Fibroblast of pulmonary artery (primary cell): ENCODE measurements at regions not wholly inside any gene's neighbourhood (a gene's known extent, or its start where the extent isn't known, plus 50 kb on each side); places are given as distances from the start of the nearest gene placed in this dataset.

ENCODE experiments used
- DNase-seq: peaks from one replicate; pipeline ENCODE4 v3.0.0-alpha.2; 2010; ENCODE audit warnings: low read depth
- H3K4me3 ChIP-seq: replicated peaks from 2 replicates; pipeline ENCODE4 v1.5.1; 2011; ENCODE audit warnings: low read depth, mild to moderate bottlenecking, control low read depth, low read length, moderate library complexity
- TF ChIP-seq, protein P1 (sequence below): IDR thresholded peaks from 2 replicates; pipeline ENCODE4 v1.5.1; 2011; ENCODE audit warnings: mild to moderate bottlenecking, control low read depth, low read length, inconsistent platforms; ENCODE audit errors: missing control alignments

- H3K4me3 ChIP-seq: no peak overlapping the region
- no peak for DNase-seq
- TF ChIP-seq, protein P1, sequence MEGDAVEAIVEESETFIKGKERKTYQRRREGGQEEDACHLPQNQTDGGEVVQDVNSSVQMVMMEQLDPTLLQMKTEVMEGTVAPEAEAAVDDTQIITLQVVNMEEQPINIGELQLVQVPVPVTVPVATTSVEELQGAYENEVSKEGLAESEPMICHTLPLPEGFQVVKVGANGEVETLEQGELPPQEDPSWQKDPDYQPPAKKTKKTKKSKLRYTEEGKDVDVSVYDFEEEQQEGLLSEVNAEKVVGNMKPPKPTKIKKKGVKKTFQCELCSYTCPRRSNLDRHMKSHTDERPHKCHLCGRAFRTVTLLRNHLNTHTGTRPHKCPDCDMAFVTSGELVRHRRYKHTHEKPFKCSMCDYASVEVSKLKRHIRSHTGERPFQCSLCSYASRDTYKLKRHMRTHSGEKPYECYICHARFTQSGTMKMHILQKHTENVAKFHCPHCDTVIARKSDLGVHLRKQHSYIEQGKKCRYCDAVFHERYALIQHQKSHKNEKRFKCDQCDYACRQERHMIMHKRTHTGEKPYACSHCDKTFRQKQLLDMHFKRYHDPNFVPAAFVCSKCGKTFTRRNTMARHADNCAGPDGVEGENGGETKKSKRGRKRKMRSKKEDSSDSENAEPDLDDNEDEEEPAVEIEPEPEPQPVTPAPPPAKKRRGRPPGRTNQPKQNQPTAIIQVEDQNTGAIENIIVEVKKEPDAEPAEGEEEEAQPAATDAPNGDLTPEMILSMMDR: no peak
Observed at GRCh38 chrX:38856670-38857265, 55.5 kb downstream of the MID1IP1 start.

DNA sequence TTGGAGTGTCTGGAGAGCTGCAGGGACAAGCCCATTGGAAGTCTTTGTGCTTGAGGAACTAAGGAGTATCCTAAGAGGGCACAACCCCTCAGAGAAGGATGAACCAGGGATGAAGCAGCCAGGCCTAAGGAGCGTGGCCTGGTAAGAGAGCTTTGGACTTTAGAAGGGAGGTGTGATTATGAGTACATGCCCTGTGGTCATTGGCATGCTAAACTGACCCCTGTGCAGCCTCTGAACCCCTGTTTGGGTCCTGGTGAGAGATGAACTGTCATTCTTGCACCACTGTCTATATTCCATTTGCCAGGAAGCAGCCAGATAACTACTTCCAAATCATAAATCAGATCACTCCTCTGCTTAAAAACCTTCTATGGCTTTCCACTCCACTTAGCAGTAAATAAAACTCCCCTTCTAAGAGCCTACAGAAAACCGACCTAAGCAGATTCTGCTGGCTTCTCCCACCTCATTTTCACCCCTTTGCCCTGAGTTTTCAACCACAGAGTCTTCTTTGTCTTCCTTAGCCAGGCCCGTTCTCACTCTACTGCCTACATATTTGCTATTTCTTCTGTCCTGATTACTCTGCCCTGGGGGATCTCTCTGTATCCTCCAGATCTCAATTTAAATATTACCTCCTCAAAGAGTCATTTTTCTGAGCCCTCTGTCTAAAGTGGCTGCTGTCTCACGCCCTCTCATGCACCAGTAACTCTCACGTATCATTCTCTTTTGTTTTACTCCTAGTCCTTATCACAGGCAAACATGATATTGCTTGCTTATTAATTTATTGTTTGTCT lies 56.7 kb downstream of the MID1IP1 start:
- no peak overlapping the region for H3K4me3 ChIP-seq
- TF ChIP-seq, protein P1: no peak
- no peak for DNase-seq

DNA sequence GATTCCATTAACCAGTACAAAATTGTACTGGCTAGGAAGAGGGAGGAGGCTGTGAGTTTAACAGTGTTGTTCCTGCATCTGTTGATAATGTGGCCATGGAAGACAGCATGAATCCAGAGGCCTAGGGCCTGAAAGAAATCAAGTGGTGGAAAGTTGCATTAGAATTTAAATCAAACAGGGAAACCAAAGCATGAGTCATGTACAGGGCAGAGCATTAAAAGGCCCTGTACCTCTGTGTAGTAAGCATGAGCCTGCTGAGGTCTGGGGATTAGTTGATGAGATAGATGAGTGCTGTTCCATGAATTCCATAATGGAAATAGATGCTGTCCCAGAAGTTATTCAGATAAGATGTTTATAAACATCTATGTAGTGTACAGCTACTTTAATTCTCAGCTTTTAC lies 58.3 kb downstream of the MID1IP1 start:
- no peak overlapping the region for H3K4me3 ChIP-seq
- DNase-seq: peak; percentile 22
- TF ChIP-seq, protein P1: no peak

DNA sequence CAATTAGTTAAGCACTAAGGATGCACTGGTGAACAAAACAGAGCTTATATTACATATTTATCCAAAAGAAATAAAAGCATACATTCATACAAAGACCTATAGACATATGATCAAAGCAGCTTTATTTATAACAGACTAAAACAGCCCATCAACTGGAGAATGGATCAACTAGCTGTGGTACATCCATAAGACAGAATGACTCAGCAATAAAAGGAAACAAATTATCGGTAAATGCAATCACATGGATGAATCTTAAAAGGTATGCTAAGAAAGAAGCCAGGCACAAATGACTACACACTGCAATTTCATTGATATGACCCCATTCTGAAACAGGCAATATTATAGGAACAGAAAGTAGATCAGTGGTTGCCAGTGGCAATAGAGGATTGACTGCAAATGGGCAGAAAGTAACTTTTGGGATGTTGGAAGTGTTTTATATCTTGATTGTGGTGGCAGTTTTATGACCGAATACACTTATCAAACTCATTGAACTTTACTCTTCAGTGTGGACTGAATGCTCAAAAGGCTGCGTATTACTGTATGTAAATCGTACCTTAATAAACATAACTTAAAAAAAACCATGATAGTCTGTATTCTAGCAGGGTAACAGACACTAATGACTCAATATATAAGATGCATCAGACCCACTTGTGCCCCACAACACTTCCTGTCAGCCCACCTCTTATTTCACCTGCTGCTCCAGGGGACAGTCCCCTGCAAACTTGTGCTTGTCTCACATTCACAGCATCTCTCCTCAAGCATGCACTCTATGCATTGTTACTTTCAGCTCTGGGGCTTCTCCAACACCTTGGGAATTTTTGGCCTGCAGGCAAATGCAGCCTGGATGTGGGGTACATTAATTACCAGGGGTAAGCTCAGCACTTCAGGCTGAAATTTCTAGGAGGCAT lies 59.1 kb downstream of the MID1IP1 start:
- H3K4me3 ChIP-seq: no peak overlapping the region
- TF ChIP-seq, protein P1: no peak
- no peak for DNase-seq

GRCh38 chrX:38861489-38861888 lies 60.2 kb downstream of the MID1IP1 start:
- DNase-seq: peak; percentile 68
- TF ChIP-seq, protein P1: no peak
- H3K4me3 ChIP-seq: no peak overlapping the region

DNA sequence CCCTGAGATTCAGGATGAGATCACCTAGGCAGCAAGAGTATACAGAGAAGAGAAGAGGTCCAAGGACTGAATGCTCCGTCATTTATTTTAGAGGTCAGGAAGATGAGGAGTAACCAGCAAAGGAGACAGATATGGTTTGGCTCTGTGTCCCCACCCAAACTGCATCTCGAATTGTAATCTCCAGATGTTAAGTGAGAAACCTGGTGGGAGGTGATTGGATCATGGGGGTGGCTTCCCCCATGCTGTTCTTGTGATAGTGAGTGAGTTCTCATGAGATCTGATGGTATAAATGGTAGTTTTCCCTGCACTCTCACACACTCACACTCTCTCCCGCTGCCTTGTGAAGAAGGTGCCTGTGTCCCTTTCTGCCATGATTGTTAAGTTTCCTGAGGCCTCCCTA lies 60.8 kb downstream of the MID1IP1 start:
- TF ChIP-seq, protein P1: no peak
- H3K4me3 ChIP-seq: no peak overlapping the region
- no peak for DNase-seq
